B cell (primary cell): ENCODE measurements at regions not wholly inside any gene's neighbourhood (a gene's known extent, or its start where the extent isn't known, plus 50 kb on each side); places are given as distances from the start of the nearest gene placed in this dataset.

ENCODE experiments used
- ATAC-seq: fragments of 200-7000 bp; cut with Tn5 transposase; one replicate; pipeline ENCODE4 v1.10.0; 2021; ENCODE audit warnings: low read depth, mild to moderate bottlenecking, moderate number of reproducible peaks, moderate library complexity
- CTCF ChIA-PET: fragments of 350-600 bp; sonication (Branson Sonifier 250); formaldehyde crosslinking; loops from one replicate; lab custom pipeline; 2021; ENCODE audit warnings: antibody characterized with exemption, inconsistent platforms; lab: Charles Lee
- POLR2A ChIA-PET: fragments of 350-600 bp; sonication (Branson Sonifier 250); formaldehyde crosslinking; loops from one replicate; lab custom pipeline; 2021; ENCODE audit warnings: antibody characterized with exemption; lab: Charles Lee
- DNase-seq: peaks from one replicate; pipeline ENCODE4 v3.0.0; 2013
- H2AFZ ChIP-seq: 2 replicates; pipeline ENCODE4 v1.6.1; 2012; ENCODE audit warnings: mild to moderate bottlenecking, low read depth, low read length; ENCODE audit not compliant: insufficient read depth, poor library complexity, severe bottlenecking
- H3K27ac ChIP-seq, 2 donors: 1 replicate in 1 of 2; 2 replicates in 1 of 2; pipeline ENCODE4 v1.5.1; 2012 to 2013; ENCODE audit warnings: low read length in 2 of 2, mild to moderate bottlenecking in 2 of 2, moderate library complexity in 1 of 2
- H3K27me3 ChIP-seq, 4 experiments: fragments of 200-600 bp in 1 of 4; sonication (generic) in 1 of 4; replicated peaks in 1 of 4; 1 replicate in 2 of 4; 2 replicates in 2 of 4; pipeline versions ENCODE4 v1.6.1 to v1.7.0; 2013 to 2016; ENCODE audit warnings: low read length in 3 of 4, mild to moderate bottlenecking in 2 of 4, mixed read lengths in 1 of 4, moderate library complexity in 1 of 4; ENCODE audit not compliant: insufficient read depth in 4 of 4, control insufficient read depth in 3 of 4; ENCODE audit errors: control extremely low read depth in 1 of 4
- H3K36me3 ChIP-seq, 2 experiments: replicated peaks in 1 of 2; 1 replicate in 1 of 2; 2 replicates in 1 of 2; pipeline versions ENCODE4 v1.6.1 to v1.7.1; 2013; ENCODE audit warnings: low read length in 1 of 2; ENCODE audit not compliant: insufficient read depth in 2 of 2, control insufficient read depth in 1 of 2; ENCODE audit errors: control extremely low read depth in 1 of 2, extremely low read depth in 1 of 2
- H3K4me1 ChIP-seq, 2 donors: fragments of 200-600 bp in 1 of 2; sonication (generic) in 1 of 2; 1 replicate in 1 of 2; 2 replicates in 1 of 2; pipeline versions ENCODE4 v1.5.1 to v1.6.1; 2013 to 2017; ENCODE audit warnings: low read length in 2 of 2; ENCODE audit not compliant: control insufficient read depth in 2 of 2, insufficient read depth in 2 of 2
- H3K4me2 ChIP-seq: replicated peaks from 2 replicates; pipeline ENCODE3; 2012; ENCODE audit warnings: mild to moderate bottlenecking, low read depth, low read length; ENCODE audit not compliant: poor library complexity, severe bottlenecking
- H3K4me3 ChIP-seq, 5 experiments: fragments of 200-600 bp in 1 of 5; sonication (generic) in 1 of 5; 1 replicate in 3 of 5; 2 replicates in 2 of 5; pipeline versions ENCODE4 v1.5.1 to v1.7.0; 2011 to 2016; ENCODE audit warnings: low read length in 4 of 5, mild to moderate bottlenecking in 4 of 5, low read depth in 2 of 5, control low read depth in 1 of 5, moderate library complexity in 1 of 5; ENCODE audit not compliant: insufficient read depth in 1 of 5; ENCODE audit errors: control extremely low read depth in 1 of 5, extremely low read depth in 1 of 5
- H3K79me2 ChIP-seq: fragments of 200-600 bp; sonication (generic); one replicate; pipeline ENCODE4 v1.6.0; 2016; ENCODE audit warnings: low read length; ENCODE audit not compliant: control insufficient read depth, insufficient read depth
- H3K9ac ChIP-seq: fragments of 200-600 bp; sonication (generic); 2 replicates; pipeline ENCODE4 v1.6.1; 2017; ENCODE audit warnings: mild to moderate bottlenecking, low read length, moderate library complexity
- H3K9me3 ChIP-seq, 3 donors: one replicate each; pipeline versions ENCODE4 v1.6.1 to v1.7.1; 2013; ENCODE audit warnings: low read length in 2 of 3; ENCODE audit not compliant: control insufficient read depth in 2 of 3, insufficient read depth in 1 of 3; ENCODE audit errors: control extremely low read depth in 1 of 3
- H4K20me1 ChIP-seq: 2 replicates; pipeline ENCODE4 v1.6.0; 2012; ENCODE audit warnings: mild to moderate bottlenecking, low read length; ENCODE audit not compliant: insufficient read depth, control insufficient read depth, poor library complexity, severe bottlenecking
- H3K27ac Mint-ChIP-seq: one replicate; pipeline ENCODE4 v1.8.0; 2021; ENCODE audit warnings: mixed read lengths
- H3K27me3 Mint-ChIP-seq: one replicate; pipeline ENCODE4 v1.8.0; 2021; ENCODE audit warnings: mixed read lengths
- H3K4me1 Mint-ChIP-seq: one replicate; pipeline ENCODE4 v1.8.0; 2021; ENCODE audit warnings: mixed read lengths
- H3K4me3 Mint-ChIP-seq: one replicate; pipeline ENCODE4 v1.8.0; 2021; ENCODE audit warnings: mixed read lengths
- H3K9me3 Mint-ChIP-seq: one replicate; pipeline ENCODE4 v1.8.0; 2022; ENCODE audit warnings: mixed read lengths; ENCODE audit not compliant: insufficient read depth
- EZH2 ChIP-seq: IDR thresholded peaks from 2 replicates; pipeline ENCODE4 v1.6.1; 2012; ENCODE audit warnings: borderline replicate concordance, low read depth, mild to moderate bottlenecking, moderate library complexity, low read length; ENCODE audit not compliant: insufficient read depth, poor library complexity, severe bottlenecking
- WGBS: methylation state at CpG from one replicate; pipeline ENCODE4 v1.1.5; 2013; ENCODE audit warnings: missing lambda C conversion rate; ENCODE audit not compliant: insufficient coverage; 5-methylcytosine and 5-hydroxymethylcytosine counted together
- intact Hi-C: fragments of 100-400 bp; cut with micrococcal nuclease; formaldehyde crosslinking; loops from one replicate; pipeline ENCODE4 v1.10.0; 2022
- TF ChIP-seq, protein P1 (sequence below): fragments of 200-600 bp; IDR thresholded peaks from one replicate; pipeline ENCODE4 v1.8.0; 2022; ENCODE audit warnings: antibody characterized with exemption, mild to moderate bottlenecking

DNA sequence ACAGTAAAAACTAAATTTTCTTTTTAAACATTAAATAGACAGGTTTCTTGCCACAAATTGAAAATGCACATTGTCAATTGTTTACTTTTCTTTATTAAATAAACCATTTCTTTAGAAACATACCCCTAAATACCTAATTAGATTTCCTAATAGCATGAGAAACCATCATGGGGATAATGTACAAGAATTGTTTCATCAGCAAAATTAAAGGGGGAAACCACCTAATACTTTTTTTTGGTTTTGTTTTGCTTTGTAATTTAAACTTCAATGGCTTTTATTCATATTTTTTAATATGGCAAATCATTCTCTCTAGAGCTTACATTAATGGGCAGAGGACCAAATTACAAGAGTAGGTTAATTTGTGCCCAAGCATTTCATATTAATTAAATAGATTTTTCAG lies 987.9 kb downstream of the EPHA7 start:
- H3K4me3 Mint-ChIP-seq, result no peak overlapping the region
- POLR2A ChIA-PET, result no interaction called here

GRCh38 chr6:92428448-92428847 lies 990.9 kb downstream of the EPHA7 start:
- Mint-ChIP-seq H3K9me3 (peaks cover 5% of the 10 kb centered on the region), H3K4me3 (no peak overlapping the region), H3K27ac (no peak overlapping the region), H3K27me3 (no peaks in the 10 kb centered on the region), H3K4me1 (no peaks in the 10 kb centered on the region)
- H3K27me3 ChIP-seq, result no peaks in the 10 kb centered on the region
- no peak overlapping the region for H2AFZ ChIP-seq
- H3K27ac ChIP-seq, result no peak overlapping the region
- POLR2A ChIA-PET, result no interaction called here
- no peaks in the 10 kb centered on the region for H3K36me3 ChIP-seq
- H4K20me1 ChIP-seq, result no peaks in the 10 kb centered on the region
- no peak overlapping the region for H3K4me2 ChIP-seq
- H3K4me3 ChIP-seq, result no peak overlapping the region
- WGBS, result no CpG with 5 or more reads among the region's 2 CpGs
- DNase-seq (no peak), ATAC-seq (no peak)
- no peaks in the 10 kb centered on the region for H3K4me1 ChIP-seq
- no peak for TF ChIP-seq EZH2
- TF ChIP-seq, protein P1, sequence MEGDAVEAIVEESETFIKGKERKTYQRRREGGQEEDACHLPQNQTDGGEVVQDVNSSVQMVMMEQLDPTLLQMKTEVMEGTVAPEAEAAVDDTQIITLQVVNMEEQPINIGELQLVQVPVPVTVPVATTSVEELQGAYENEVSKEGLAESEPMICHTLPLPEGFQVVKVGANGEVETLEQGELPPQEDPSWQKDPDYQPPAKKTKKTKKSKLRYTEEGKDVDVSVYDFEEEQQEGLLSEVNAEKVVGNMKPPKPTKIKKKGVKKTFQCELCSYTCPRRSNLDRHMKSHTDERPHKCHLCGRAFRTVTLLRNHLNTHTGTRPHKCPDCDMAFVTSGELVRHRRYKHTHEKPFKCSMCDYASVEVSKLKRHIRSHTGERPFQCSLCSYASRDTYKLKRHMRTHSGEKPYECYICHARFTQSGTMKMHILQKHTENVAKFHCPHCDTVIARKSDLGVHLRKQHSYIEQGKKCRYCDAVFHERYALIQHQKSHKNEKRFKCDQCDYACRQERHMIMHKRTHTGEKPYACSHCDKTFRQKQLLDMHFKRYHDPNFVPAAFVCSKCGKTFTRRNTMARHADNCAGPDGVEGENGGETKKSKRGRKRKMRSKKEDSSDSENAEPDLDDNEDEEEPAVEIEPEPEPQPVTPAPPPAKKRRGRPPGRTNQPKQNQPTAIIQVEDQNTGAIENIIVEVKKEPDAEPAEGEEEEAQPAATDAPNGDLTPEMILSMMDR, result no peak
- CTCF ChIA-PET, result no interaction called here
- no peaks in the 10 kb centered on the region for H3K79me2 ChIP-seq
- no peaks in the 10 kb centered on the region for H3K9me3 ChIP-seq
- intact Hi-C loops, result no loop called here
- H3K9ac ChIP-seq, result no peak overlapping the region

More for the DNA sequence above, 987.9 kb downstream of the EPHA7 start:
- no peak for TF ChIP-seq EZH2
- TF ChIP-seq, protein P1, result no peak
- intact Hi-C loops, result no loop called here
- Histone ChIP-seq H2AFZ (no peak overlapping the region), H3K4me1 (no peaks in the 10 kb centered on the region), H3K27ac (no peak overlapping the region), H3K4me2 (no peak overlapping the region), H4K20me1 (no peaks in the 10 kb centered on the region), H3K79me2 (no peaks in the 10 kb centered on the region), H3K36me3 (no peaks in the 10 kb centered on the region), H3K9ac (no peak overlapping the region), H3K27me3 (no peaks in the 10 kb centered on the region), H3K4me3 (no peak overlapping the region), H3K9me3 (no peaks in the 10 kb centered on the region)
- Mint-ChIP-seq H3K27ac (no peak overlapping the region), H3K27me3 (no peaks in the 10 kb centered on the region), H3K9me3 (peaks cover 5% of the 10 kb centered on the region), H3K4me1 (no peaks in the 10 kb centered on the region)
- CTCF ChIA-PET, result no interaction called here
- DNase-seq, result no peak
- no peak for ATAC-seq
